BE2C (cell line): ENCODE measurements at regions not wholly inside any gene's neighbourhood (a gene's known extent, or its start where the extent isn't known, plus 50 kb on each side); places are given as distances from the start of the nearest gene placed in this dataset.

Experiments
- DNase-seq: peaks from one replicate; pipeline ENCODE4 v3.0.0-alpha.2; 2020
- H3K27me3 ChIP-seq: fragments of 250-450 bp; sonication (Bioruptor Pico); 2 replicates; pipeline ENCODE4 v1.5.1; 2020; ENCODE audit warnings: mild to moderate bottlenecking
- H3K36me3 ChIP-seq: fragments of 250-450 bp; sonication (Bioruptor Pico); 2 replicates; pipeline ENCODE4 v1.5.1; 2020; ENCODE audit warnings: mild to moderate bottlenecking
- H3K4me1 ChIP-seq: fragments of 250-450 bp; sonication (Bioruptor Pico); 2 replicates; pipeline ENCODE4 v1.5.1; 2020
- H3K4me3 ChIP-seq: 2 replicates; pipeline ENCODE4 v1.5.1; 2011; ENCODE audit warnings: low read depth, low read length
- H3K9me3 ChIP-seq: fragments of 250-450 bp; sonication (Bioruptor Pico); 2 replicates; pipeline ENCODE4 v1.5.1; 2020
- CTCF ChIP-seq: IDR thresholded peaks from 2 replicates; pipeline ENCODE4 v1.5.1; 2012; ENCODE audit warnings: mild to moderate bottlenecking, low read depth, low read length

GRCh38 chr5:96133341-96134079, 171.9 kb upstream of the ELL2 start:
- Histone ChIP-seq H3K4me1 (no peaks in the 10 kb centered on the region), H3K36me3 (no peaks in the 10 kb centered on the region), H3K9me3 (no peaks in the 10 kb centered on the region), H3K27me3 (no peaks in the 10 kb centered on the region), H3K4me3 (no peak overlapping the region)
- TF ChIP-seq CTCF, result no peak
- no peak for DNase-seq

DNA sequence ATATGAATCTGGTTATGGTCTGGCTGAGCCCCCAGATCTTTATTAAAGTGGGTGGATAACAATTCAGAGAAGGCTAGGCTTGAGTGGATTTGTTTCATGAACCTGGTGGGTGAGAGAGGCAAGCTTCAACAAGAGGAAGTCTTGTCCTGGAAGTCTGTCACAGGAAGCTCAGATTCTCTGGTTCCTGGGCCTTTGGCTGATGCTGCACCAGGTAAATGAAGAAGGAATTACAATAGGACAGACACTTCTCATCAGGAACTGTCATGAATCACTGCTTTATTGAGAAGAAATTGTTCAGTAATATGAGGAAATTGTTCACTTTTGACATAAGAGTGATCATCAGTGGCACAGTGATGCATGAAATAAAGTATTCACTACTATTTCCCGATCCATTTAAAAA, 167.6 kb upstream of the ELL2 start:
- Histone ChIP-seq H3K9me3 (no peaks in the 10 kb centered on the region), H3K36me3 (no peaks in the 10 kb centered on the region), H3K27me3 (no peaks in the 10 kb centered on the region), H3K4me3 (no peak overlapping the region), H3K4me1 (no peaks in the 10 kb centered on the region)
- no peak for DNase-seq
- TF ChIP-seq CTCF, result no peak

GRCh38 chr5:96128204-96128864, 166.7 kb upstream of the ELL2 start:
- Histone ChIP-seq H3K9me3 (no peaks in the 10 kb centered on the region), H3K27me3 (no peaks in the 10 kb centered on the region), H3K4me3 (no peak overlapping the region), H3K36me3 (no peaks in the 10 kb centered on the region), H3K4me1 (no peaks in the 10 kb centered on the region)
- no peak for TF ChIP-seq CTCF
- no peak for DNase-seq

DNA sequence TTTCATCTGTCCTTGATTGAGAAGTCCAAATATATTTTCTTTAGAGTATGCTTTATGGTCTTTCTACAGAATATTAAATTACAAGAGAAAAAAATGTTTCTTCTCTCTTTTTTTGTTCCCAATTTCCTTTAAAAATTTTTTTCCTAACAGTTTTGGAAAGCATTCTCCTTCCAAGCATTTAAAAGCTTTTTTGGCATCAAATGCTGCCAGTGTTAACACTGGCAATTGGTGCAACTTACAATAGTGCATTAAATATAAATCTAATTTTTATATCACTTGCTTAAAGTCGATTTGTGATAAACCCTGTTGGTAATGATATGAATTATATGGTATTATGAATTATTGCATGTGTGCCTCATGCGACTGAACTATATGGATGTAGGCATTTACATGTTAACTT, 165.9 kb upstream of the ELL2 start:
- no peak for TF ChIP-seq CTCF
- no peaks in the 10 kb centered on the region for H3K27me3 ChIP-seq
- no peaks in the 10 kb centered on the region for H3K36me3 ChIP-seq
- H3K4me3 ChIP-seq, result no peak overlapping the region
- DNase-seq, result no peak
- H3K9me3 ChIP-seq, result no peaks in the 10 kb centered on the region
- no peaks in the 10 kb centered on the region for H3K4me1 ChIP-seq

DNA sequence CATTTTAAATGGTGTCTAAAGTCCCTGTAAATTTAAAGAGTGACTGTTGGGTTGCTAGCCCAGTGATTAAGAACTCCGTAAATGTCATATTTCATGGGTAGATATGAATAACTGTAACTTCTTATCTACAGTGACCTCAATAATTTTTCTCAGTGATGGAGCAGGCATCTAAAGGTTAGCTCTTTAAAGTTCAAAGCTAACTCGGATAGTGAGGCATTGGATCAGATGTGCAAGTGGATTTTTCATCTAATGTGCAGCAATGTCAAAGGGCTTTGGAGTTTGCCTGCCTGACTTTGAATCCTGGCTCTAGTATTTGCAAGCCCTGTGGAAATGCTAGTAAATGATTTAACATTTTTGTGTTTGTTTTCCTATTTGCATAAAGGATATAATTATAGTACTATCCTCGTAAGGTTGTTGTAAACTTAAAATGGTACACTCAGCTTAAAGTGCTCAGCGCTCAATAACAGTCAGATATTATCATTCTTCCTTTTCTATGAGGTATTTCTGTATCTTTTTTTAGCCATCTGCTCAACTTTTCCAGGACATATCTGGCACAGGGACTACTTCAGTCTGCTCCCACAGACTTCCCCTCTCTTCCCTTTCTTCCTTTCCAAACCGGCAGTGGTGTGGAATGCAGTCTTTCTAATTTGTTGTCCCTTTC, 163.7 kb upstream of the ELL2 start:
- no peaks in the 10 kb centered on the region for H3K27me3 ChIP-seq
- H3K4me3 ChIP-seq, result no peak overlapping the region
- no peaks in the 10 kb centered on the region for H3K9me3 ChIP-seq
- H3K36me3 ChIP-seq, result no peaks in the 10 kb centered on the region
- no peaks in the 10 kb centered on the region; the same call in 1 of the 2 replicates for H3K4me1 ChIP-seq
- TF ChIP-seq CTCF, result no peak
- no peak for DNase-seq

DNA sequence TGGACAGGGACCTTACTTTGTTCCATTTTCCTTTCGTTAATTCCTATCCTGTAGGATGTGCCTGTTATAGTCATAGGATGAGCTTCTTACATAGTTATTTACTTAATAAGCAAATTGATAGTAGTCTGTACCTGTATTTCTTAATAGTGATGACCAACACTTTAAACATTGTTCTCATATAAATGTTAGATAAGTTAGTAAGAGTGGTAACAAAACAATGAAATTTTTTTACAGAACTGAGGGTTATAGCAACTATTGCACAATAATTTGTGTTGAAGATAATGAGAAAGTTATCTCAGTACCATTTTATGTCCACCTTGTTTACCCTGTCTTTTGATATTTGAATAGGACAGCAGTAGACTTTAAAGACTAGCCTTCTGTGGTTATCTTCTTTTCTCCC, 162.9 kb upstream of the ELL2 start:
- no peak for TF ChIP-seq CTCF
- H3K4me3 ChIP-seq, result no peak overlapping the region

More for the DNA sequence above, 162.9 kb upstream of the ELL2 start:
- no peaks in the 10 kb centered on the region for H3K36me3 ChIP-seq
- no peaks in the 10 kb centered on the region for H3K27me3 ChIP-seq
- H3K9me3 ChIP-seq, result no peaks in the 10 kb centered on the region
- no peaks in the 10 kb centered on the region; the same call in 1 of the 2 replicates for H3K4me1 ChIP-seq
- no peak for DNase-seq
